CD4-positive, alpha-beta T cell treated with Interleukin-17A for 4 hours (primary cell): ENCODE measurements at regions not wholly inside any gene's neighbourhood (a gene's known extent, or its start where the extent isn't known, plus 50 kb on each side); places are given as distances from the start of the nearest gene placed in this dataset.

Experiments
- DNase-seq: peaks from one replicate; pipeline ENCODE4 v3.0.0-alpha.2; 2020; ENCODE audit warnings: mixed read lengths

DNA sequence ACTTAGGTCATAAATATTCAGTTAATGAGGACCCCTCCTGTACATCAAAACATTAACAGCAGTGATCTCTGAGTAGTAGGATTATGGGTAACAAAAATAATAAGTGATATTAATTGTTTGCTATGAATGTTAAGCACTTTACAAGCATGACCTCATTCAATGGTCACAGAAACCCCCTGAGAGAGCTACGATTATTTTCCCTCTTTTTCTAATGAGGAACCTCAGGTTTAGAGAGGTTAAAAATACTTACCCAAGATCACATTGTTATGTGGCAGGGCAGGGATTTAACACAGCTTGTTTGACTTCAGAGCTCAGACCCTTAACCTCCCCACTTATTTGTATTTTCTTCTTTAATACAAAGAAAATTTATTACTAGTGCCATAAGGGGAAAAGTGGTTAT lies 228.2 kb downstream of the TBL1XR1 start:
- no peak for DNase-seq

DNA sequence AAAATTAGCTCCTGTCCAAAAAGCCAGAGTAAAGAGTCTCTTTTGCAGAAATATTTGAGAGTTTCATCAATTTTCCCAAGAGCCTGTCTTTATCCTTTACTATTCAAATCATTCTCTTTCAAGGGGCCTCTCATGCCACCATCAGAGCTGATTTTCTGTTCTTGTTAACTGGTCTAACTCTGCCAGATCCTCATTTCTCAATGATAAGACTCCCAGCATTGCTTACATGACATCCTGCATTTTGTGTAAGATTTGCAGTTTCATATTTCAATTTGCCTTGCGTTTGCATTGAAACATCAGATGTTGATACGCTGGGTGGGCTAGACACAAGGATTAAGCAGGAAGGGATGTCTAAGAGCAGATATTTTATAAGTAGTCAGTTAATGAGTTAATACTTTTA lies 228.7 kb downstream of the TBL1XR1 start:
- DNase-seq, result no peak

DNA sequence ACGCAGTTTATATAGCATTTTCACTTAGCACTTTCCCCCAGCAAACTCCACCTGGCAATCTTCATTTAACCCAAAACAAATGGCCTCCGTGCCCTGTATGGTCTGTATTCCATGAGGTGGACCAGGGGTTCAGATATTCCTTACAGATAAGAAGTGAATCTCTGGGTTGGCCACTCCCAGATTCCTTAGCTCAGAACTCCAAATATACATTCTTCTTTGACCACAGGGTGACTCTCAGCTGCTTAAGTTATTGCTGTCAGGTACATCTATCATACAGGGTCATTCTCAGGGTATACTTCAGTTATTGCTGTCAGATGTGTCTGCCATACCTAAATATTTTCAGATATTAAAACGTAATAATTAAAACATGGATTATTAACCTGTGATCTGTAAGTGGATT lies 229.8 kb downstream of the TBL1XR1 start:
- no peak for DNase-seq

DNA sequence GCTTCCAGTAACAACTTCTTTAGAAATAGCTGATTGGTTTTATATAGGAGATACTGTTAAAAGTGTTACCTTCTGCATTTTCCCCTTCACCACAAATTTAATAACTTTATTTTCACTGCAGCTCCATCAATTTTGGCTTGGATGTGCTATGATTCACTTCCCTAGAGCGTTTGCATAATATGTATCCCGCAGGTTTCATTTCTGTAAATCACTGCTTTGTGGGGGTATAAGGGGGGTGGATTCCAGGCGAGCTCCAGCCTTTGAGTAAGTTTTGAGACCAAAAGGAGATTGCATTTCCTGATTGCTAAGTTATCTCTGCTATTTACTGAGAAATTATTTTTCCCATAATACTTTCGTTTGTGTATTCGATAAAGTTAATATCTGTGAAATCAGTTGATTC lies 232.6 kb downstream of the TBL1XR1 start:
- DNase-seq, result no peak

DNA sequence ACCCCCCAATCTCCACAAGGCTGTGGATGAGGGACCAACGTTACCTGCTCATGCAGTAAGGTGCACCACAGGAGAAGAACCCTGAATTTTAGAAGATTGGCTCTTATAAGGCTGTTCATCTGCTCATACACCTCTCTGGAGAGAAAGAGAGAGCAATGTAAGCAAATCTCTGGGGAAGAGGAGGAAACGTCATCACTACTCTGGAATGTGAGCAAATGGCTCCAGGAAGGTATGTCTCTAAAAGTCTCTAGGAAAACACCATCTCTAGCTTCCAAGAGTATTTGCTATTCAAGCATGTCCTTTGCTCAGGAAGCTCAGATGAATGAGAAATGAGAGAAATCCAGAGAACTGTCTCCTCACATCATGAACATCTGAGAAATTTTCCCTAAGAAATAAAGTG lies 235.4 kb downstream of the TBL1XR1 start:
- no peak for DNase-seq

DNA sequence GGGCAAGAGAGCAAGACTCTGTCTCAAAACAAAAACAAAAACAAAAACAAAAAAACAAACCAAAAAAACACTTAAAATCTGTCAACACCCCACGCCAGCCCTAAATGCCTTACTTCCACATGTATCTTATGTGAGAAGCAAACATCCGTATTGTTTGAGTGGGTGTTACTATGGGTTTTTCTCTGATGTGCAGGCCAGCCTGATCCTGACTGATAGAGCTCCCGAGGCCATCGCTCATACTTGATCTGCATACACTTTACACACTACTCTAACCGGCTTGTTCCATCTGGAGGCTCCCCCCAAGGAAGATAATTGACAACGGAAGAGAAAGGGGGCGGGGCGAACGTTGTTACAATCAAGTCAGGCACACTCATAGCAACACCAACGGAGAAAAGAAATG lies 237.4 kb downstream of the TBL1XR1 start:
- DNase-seq, result no peak

DNA sequence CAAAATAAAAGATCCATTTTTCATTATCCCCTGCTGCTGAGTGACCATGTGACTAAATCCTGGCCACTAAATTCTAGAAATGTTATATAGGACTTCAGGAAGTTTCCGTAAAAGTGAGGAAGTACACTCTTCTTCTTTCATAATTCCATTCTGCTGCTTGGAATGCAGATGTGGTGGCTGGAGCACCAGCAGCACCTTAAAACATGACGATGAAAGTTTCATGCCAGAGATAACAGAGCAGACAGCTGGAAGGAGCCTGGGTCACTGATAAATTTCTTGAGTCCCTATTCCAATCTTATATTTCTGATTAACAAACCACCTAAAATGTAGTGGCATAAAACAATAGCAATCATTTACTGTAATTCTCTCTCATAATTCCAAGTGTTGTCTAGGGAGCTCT lies 238.7 kb downstream of the TBL1XR1 start:
- no peak for DNase-seq

DNA sequence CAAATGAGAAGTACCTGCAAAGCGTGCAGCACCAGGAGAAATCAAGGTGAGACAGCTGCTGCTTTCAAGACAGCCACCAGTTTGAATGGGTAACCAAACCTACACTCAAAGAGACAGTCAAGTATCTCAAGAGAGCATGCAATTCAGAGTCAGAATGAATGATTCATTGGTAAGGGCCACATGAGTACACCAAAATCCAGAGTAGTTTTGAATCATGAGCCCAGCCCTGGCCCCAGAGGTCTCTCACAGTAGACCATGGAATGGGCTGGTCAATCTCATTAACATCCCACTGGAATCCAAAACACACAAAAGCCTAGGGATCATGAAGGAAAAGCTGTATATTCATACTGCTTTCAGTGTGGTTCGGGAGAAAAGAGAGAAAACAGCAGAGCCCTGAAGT lies 242.8 kb downstream of the TBL1XR1 start:
- no peak for DNase-seq

DNA sequence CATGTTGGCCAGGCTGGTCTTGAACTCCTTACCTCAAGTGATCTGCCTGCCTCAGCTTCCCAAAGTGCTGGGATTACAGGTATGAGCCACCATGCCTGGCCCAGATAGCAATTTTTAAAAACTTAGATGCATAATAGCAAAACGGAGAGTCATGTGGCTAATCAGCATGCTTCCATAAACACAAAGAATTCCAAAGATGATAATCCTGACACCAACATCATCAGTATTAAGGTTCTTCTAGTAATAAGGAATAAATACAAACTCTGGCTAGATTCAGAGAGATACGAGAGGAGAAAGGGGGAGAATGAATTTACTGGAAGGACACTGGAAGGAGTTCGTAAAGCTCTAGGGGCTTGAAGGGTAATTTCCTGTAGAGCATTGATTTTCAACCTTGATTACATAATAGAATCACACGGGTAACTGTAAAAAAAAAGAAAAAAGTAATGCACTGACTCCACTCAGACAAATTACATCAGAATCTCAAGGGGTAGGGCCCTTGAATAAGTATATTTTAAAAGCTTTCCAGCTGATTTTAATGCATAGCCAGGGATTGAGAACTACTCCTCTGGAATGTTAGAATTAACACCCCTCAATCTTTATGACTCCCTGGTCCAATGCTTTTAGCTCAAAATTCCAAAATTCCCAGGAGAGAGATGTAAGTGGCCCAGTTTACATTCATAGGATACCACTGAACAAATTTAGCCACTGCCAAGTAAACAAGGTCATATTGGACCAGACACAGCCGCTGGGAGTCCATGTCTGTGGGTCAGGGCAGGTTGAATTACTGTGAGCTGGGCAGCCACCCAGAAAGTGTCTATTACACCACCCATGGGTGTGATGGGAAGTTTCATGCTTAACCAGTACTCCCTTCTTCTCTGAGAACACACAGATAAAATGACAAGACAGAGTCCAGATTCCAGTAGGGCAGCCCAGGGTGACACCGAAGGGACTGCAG lies 243.9 kb downstream of the TBL1XR1 start:
- no peak for DNase-seq

DNA sequence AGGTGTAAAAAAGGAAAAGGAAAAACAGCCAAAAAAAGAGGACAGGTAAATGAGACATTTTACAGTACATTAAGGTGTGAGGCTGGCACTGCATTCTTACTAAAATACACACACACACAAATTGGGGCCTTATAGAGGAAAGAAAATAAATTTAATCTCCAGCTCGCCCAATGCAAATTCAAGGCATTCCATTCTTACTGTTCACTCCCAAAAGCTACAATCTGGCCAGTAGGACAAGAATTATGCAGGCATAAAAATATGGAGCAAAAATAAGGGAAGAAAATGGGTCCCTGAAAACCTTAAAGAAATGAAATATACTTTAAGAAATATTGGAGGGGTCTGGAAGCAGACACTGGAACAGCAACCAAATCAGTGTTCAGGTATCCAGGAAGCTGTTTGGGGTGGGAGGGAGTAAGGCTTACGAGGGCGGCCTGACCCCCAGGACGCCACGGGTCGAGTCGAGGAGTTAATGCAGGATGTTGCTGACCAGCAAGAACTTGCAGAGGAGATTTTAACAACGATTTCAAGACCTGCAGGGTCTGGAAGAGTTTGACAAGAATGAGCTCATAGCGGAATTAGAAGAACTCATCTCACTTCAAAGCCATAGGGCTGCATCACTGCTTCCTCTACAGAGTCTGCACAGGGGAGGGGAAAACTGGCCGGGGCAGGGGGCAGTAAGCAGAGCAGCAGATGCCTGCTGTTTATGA lies 245.5 kb downstream of the TBL1XR1 start:
- DNase-seq, result no peak

DNA sequence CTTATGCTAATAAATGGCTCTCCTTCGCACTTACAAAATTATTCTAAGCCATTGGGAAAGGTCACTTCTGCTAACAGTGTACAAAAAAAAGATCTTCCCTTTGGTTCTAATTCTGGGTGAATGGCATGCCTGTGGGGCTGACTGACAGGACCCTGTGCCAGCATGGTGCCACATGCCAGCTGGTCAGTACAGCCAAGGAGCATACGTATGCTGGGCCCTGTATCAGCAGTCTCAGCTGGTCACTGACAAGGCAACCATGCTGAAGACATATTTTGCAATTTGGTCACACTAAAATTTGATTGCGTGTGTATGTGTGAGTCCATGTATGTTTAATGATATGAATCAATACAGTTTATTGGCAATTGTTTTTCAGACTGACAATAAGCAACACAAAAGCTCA lies 246.1 kb downstream of the TBL1XR1 start:
- DNase-seq, result no peak

DNA sequence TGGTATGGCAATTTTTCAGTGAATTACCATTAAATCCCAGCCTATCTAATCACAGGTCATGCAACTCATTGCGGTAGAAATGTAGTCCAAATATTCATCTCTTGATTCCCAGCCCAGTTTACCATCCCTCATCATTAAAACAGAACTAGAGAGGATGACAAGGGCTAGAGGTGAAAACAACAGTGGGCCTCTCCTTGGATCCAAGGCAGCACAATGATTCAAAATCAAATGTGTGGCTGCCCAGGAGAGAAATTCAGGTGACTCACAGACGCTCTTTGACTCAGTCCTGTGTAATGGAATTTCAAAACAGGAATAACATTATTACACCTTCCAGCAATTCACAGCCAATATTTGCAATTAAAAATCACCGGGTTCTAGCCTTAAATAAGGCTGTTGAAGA lies 246.5 kb downstream of the TBL1XR1 start:
- DNase-seq, result no peak

DNA sequence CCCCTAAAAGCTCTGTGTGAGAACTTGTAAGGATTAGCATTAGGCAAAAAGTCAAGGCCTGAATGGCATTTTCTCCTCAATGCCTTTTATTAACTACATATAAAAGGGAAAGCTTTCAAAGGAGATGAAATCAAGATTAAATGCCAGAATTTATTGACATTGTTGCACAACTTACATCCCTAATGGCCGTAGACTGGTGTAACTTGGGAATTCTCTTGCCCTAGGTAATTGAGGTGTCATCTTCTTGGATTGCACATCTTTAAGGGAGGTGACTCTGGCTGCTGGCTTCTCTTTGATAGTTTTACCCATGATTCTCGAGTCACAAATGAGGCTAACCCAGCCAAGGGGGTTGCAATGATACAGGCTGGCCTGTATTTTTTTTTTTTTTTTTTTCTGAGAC lies 249.1 kb downstream of the TBL1XR1 start:
- no peak for DNase-seq

DNA sequence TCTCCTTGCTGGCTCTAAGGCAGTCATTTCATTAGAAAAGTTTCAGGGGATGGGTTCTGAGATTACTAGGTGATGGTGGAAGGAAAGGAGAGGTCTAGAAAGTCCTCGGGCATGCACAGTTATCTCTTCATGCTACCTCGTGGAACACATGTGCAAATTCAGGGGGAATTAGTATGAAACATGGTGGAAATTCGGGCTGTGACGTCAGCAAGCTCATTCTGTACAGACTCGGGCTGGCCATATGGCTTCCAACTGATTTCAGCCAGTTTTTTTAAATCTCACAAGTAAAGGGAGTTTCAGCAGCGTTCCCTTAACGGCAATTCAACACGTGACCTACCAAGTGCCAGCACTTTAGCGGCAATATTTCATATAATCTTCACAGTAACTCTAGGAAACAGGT lies 251.1 kb downstream of the TBL1XR1 start:
- DNase-seq, result no peak

DNA sequence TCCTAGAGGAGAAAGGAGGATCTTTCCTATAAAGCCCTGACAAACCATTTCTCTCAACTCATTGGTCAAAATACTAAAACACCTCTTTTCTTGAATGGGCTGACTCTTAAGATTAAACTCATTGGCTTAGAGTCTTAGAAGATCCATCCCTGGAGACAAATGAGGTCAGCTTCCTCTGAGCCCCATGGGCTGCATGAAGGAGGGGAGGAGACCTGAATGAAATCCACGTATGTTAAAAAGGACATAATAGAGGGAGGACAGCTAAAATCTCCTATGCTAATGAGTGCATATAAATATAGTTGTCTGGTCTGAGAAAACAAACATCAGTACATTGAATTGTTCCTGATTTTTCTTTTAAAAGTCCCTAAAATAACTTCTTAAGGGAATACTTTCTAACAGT lies 255.0 kb downstream of the TBL1XR1 start:
- DNase-seq, result no peak

DNA sequence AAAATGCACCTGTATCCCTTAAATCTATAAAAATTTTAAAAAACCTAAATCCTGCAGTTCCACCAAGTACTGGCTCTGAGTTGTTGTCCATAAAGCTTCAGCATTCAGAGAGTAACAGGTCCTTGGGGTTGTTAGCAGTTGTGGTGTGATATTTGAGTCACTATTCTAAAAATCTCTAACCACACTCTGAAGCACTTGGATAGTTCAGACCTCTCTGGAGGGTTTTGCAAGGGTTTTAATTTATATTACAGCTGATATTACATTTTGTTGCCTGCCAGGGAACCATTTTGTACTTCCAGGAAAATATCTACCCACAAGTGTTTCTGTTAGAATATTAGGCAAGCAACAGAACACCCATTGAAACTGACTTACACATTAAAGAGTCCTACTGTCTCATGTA lies 255.6 kb downstream of the TBL1XR1 start:
- DNase-seq, result no peak

DNA sequence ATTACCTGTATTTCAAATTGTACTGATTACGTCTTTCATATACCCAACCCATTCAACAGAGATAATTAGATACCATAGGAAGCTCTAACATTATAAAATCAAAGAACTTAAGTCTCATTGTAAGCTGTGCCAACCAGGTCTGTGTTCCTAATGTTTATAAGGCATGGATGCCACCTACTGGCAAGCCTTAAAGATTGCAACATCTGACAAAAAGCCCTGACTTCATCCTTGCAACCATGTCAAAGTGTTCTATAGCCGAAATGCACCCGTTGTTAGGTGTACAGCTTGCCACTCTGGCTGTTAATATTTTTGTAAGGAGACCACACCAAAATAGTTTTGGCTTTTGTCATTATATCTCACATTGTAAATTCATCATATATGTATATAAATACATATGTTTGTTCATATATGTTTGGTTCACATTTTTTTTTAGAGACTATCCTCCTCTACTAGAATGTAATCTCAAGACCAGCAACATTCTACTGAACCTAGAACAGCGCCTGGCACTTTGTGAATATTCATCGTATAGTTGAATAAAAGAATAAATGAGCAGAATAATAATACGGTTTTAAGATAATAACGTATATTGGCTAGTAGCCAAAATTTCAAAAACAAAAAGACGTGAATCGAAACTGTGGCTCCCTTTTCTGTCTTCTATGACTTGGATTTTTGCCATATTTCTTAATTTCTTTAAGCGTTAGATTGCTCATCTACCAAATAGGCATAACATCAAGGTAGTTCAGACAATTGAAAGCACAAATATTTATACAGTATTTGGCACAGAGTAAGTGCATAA lies 258.1 kb downstream of the TBL1XR1 start:
- peak; percentile 35 for DNase-seq

DNA sequence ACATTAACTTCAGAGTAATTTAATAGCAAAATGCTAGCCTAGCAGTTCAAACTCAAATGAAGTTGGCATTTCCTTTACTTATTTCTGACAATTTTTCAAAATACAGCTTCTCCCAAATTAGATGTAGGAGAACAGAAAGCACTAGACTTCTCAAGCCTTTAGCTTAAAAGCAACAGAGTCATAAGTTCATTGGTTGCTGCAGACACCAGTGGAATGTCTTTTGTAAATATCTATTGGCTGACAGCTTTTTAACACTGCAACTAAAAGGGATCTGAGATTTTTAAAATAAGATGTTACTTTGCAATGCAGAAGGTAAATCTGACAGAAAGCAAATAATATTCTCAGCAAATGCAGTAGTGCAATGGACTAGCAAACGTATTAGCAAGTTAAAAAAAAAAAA lies 259.3 kb downstream of the TBL1XR1 start:
- DNase-seq, result no peak

DNA sequence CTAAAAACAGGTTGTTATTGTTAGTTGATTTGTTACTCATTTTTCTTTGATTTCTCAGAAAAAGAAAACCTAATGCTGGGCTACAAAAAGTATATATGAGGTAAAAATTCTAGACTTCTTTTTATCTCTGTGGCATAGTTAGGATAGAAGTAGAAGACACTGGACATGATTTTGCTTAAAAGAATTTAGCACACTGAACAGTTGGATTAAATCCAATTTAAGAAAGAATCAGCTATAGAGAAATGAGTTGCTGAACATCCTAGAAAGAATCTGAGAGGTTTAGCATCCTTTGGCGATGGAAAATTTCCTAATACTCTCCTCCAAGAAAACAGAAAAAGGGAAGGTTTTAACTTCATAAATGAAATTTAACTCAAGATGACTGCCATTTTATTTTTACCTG lies 259.7 kb downstream of the TBL1XR1 start:
- DNase-seq, result no peak

DNA sequence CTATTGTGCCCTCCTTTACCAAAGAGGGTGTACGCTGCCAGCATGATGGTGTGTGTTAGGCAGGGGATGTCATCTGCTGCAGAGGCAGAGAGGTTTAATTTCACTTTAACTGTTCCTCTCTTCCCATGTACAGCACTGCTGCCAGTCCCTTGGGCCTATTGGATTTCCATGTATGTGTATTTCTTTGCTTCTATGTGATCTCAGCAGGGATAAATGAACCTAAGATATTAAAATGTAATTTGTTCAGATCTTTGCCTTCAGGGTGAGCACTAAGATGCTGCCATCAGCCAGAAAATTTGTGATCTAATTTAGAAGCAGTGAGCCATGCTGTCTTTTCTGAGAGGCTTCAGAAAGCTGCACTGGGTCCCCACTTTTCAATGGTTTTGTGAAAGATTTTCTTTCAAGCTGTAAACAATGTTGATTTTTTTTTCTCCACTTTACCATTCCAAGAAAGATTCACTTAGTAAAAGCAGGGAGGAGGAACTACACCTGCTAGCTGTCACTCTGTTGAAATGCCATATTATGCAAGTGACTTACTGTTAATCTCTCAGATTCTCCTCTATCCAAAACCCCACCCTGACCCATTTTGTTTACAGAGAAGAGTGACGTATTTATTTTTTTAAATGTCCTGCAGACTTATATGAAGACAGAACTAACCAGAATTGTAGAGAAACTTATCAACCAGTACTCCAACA lies 261.9 kb downstream of the TBL1XR1 start:
- no peak for DNase-seq

DNA sequence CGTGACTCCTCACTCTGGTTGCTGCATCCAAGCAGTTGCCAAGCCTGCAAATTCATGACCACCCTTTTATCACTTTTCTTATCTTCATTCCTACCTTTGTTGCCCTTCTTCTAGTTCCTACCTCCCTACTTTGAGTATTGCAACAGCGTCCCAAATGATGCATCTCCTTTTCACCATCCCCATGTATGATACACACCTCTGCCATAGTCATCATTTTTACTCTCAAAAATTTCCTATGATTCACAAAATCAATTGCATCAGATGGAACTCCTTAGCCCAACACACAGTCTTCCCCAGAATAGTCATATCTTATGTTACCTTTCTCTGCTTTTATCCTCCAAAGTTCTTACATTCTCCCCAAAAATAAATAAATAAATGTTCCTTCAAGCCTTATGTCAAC lies 262.6 kb downstream of the TBL1XR1 start:
- DNase-seq, result no peak

DNA sequence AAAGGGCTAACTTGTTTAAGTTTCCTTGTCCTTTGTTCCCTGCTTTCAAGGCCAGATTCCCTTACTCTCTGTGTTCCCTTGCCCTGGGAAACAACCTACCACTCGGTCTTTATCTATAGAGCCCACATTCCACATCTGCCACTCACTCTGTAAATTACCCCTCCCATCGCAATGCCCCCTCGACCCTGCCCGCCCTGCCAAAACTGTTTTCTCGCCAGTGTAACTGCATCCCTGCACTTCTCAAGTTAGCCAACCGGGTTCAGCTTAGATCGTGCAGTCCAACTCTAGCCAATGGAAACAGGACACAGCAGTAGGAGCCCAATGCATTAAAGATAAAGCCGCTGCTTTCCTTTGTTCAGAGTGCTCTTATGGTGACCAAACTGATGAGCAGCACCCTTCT lies 263.6 kb downstream of the TBL1XR1 start:
- no peak for DNase-seq

DNA sequence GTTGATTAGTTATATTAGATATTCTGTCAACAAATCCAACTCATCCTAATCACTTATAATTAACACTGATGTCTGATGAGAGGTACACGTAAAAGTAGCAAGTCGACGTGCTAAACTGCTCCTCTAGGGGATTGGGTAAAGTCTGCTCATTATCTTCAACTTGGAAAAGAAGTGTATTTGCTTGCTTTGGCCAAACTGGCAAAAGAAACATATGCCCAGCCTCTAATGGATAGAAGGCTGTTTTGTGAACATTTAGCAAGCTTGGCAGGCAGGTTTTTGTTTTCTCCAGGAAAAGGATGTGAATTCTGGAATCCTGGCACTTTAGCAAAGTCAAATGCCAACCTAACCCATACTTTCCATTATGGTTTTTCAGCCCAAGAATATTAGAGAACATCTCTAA lies 264.8 kb downstream of the TBL1XR1 start:
- no peak for DNase-seq
